ENCODE measurements at regions not wholly inside any gene's neighbourhood (a gene's known extent, or its start where the extent isn't known, plus 50 kb on each side); places are given as distances from the start of the nearest gene placed in this dataset.

- H3K27ac ChIP-seq (ENCODE audit: extremely low read depth, low read depth, low read length), result no peak overlapping the region
- 0 out of 2 replicates have a peak, but pooled peaks cover 3% of the 10 kb centered on the region for H3K9me3 ChIP-seq (replicated peaks; ENCODE audit: control insufficient read depth, insufficient read depth, low read depth, low read length)
- 2% methylated on average over 7 of the region's 7 CpGs for WGBS (ENCODE audit: insufficient coverage, low coverage, missing lambda C conversion rate)
- no TSS peak for BruUV-seq (replicated peaks)
- H3K4me2 ChIP-seq (ENCODE audit: insufficient read depth, low read length), result no peak overlapping the region
- ChIA-PET CTCF (ENCODE audit: low intra/inter-chr PET ratio) (no interaction called here), POLR2A (interaction anchor here (1.3 kb wide), 1 partner anchor 13 kb away, joined by 3 read pairs; no protein-coding TSS in a partner anchor)
- FAIRE-seq (no peak), ATAC-seq (no peak), DNase-seq (ENCODE audit: extremely low read depth in 1 of 4, low spot score in 3 of 4) (peak in 2 of 4 experiments; percentile 23 to 33)
- no peak overlapping the region for H3K4me3 ChIP-seq
- no peaks in the 10 kb centered on the region for H3K79me2 ChIP-seq (ENCODE audit: control insufficient read depth, insufficient read depth, low read length)
- H2AFZ ChIP-seq (ENCODE audit: low read depth, low read length), result no peak overlapping the region
- H3K4me1 ChIP-seq (replicated peaks in 1 of 2; ENCODE audit: control insufficient read depth in 2 of 2, insufficient read depth in 2 of 2, low read length in 2 of 2), result no peaks in the 10 kb centered on the region
- H3K9ac ChIP-seq (ENCODE audit: insufficient read depth in 1 of 2, low read depth in 2 of 2, low read length in 2 of 2), result no peak overlapping the region
- intact Hi-C loops (cut with micrococcal nuclease) (no loop called here), in situ Hi-C loops (cut with MboI) (no loop called here)
- H3K36me3 ChIP-seq (ENCODE audit: control insufficient read depth, insufficient read depth, low read length), result no peaks in the 10 kb centered on the region
- no peaks in the 10 kb centered on the region; a peak in 1 of 5 replicates for H3K27me3 ChIP-seq (ENCODE audit: control insufficient read depth in 2 of 2, insufficient read depth in 2 of 2, low read length in 2 of 2)
- H4K20me1 ChIP-seq (replicated peaks; ENCODE audit: control insufficient read depth, insufficient read depth, low read length), result no peaks in the 10 kb centered on the region
- no peaks in the 10 kb centered on the region for H3K9me1 ChIP-seq (ENCODE audit: control insufficient read depth, insufficient read depth, low read length)
- TF ChIP-seq PTBP1 (IDR thresholded peaks at IDR 0.05; ENCODE audit: low read depth, low read length), result no peak
- TF ChIP-seq, protein P1, sequence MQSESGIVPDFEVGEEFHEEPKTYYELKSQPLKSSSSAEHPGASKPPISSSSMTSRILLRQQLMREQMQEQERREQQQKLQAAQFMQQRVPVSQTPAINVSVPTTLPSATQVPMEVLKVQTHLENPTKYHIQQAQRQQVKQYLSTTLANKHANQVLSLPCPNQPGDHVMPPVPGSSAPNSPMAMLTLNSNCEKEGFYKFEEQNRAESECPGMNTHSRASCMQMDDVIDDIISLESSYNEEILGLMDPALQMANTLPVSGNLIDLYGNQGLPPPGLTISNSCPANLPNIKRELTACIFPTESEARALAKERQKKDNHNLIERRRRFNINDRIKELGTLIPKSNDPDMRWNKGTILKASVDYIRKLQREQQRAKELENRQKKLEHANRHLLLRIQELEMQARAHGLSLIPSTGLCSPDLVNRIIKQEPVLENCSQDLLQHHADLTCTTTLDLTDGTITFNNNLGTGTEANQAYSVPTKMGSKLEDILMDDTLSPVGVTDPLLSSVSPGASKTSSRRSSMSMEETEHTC (IDR thresholded peaks at IDR 0.05), result no peak
- TF ChIP-seq, protein P2, sequence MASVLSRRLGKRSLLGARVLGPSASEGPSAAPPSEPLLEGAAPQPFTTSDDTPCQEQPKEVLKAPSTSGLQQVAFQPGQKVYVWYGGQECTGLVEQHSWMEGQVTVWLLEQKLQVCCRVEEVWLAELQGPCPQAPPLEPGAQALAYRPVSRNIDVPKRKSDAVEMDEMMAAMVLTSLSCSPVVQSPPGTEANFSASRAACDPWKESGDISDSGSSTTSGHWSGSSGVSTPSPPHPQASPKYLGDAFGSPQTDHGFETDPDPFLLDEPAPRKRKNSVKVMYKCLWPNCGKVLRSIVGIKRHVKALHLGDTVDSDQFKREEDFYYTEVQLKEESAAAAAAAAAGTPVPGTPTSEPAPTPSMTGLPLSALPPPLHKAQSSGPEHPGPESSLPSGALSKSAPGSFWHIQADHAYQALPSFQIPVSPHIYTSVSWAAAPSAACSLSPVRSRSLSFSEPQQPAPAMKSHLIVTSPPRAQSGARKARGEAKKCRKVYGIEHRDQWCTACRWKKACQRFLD (CRISPR knock-in tag; IDR thresholded peaks at IDR 0.05), result no peak
- no peak for TF ChIP-seq ZNF436 (CRISPR knock-in tag; IDR thresholded peaks at IDR 0.05)
- TF ChIP-seq, protein P3, sequence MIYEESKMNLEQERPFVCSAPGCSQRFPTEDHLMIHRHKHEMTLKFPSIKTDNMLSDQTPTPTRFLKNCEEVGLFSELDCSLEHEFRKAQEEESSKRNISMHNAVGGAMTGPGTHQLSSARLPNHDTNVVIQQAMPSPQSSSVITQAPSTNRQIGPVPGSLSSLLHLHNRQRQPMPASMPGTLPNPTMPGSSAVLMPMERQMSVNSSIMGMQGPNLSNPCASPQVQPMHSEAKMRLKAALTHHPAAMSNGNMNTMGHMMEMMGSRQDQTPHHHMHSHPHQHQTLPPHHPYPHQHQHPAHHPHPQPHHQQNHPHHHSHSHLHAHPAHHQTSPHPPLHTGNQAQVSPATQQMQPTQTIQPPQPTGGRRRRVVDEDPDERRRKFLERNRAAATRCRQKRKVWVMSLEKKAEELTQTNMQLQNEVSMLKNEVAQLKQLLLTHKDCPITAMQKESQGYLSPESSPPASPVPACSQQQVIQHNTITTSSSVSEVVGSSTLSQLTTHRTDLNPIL (CRISPR knock-in tag; IDR thresholded peaks at IDR 0.05), result no peak
- no peak for TF ChIP-seq ZBTB5 (IDR thresholded peaks at IDR 0.05)
- TF ChIP-seq KLF13 (tag; IDR thresholded peaks at IDR 0.05; ENCODE audit: borderline replicate concordance, low read depth), result no peak
- TF ChIP-seq ELF2 (CRISPR knock-in tag; IDR thresholded peaks at IDR 0.05), result no peak
- no peak for TF ChIP-seq USF1 (CRISPR knock-in tag; IDR thresholded peaks at IDR 0.05)
- TF ChIP-seq, protein P4, sequence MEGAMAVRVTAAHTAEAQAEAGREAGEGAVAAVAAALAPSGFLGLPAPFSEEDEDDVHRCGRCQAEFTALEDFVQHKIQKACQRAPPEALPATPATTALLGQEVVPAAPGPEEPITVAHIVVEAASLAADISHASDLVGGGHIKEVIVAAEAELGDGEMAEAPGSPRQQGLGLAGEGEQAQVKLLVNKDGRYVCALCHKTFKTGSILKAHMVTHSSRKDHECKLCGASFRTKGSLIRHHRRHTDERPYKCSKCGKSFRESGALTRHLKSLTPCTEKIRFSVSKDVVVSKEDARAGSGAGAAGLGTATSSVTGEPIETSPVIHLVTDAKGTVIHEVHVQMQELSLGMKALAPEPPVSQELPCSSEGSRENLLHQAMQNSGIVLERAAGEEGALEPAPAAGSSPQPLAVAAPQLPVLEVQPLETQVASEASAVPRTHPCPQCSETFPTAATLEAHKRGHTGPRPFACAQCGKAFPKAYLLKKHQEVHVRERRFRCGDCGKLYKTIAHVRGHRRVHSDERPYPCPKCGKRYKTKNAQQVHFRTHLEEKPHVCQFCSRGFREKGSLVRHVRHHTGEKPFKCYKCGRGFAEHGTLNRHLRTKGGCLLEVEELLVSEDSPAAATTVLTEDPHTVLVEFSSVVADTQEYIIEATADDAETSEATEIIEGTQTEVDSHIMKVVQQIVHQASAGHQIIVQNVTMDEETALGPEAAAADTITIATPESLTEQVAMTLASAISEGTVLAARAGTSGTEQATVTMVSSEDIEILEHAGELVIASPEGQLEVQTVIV (CRISPR knock-in tag; IDR thresholded peaks at IDR 0.05; ENCODE audit: borderline replicate concordance), result no peak
- TF ChIP-seq KDM5B (IDR thresholded peaks at IDR 0.05; ENCODE audit: insufficient replicate concordance, low read depth, low read length), result no peak
- TF ChIP-seq HSF4 (CRISPR knock-in tag; IDR thresholded peaks at IDR 0.05; ENCODE audit: borderline replicate concordance), result no peak
These were observed 60.4 kb upstream of the SLC35G4 start for GRCh38 chr18:11548916-11549551.

Measured in K562 (cell line).